PC-3 (cell line): ENCODE measurements at regions not wholly inside any gene's neighbourhood (a gene's known extent, or its start where the extent isn't known, plus 50 kb on each side); places are given as distances from the start of the nearest gene placed in this dataset.

ENCODE experiments used
- CTCF ChIP-seq: fragments of 300-600 bp; sonication (generic); conservative IDR thresholded peaks from 2 replicates; pipeline ENCODE4 v1.5.1; 2017; ENCODE audit warnings: antibody characterized with exemption, low read depth, mild to moderate bottlenecking, low read length
- EZH2 ChIP-seq: fragments of 300-600 bp; sonication (generic); IDR thresholded peaks from one replicate; pipeline ENCODE4 v1.6.1; 2017; ENCODE audit warnings: antibody characterized with exemption, mild to moderate bottlenecking, low read length; ENCODE audit not compliant: unreplicated experiment
- EZH2phosphoT487 ChIP-seq: fragments of 300-600 bp; sonication (generic); IDR thresholded peaks from 2 replicates; pipeline ENCODE4 v1.6.1; 2018; ENCODE audit warnings: mild to moderate bottlenecking, antibody characterized with exemption, low read length, borderline replicate concordance

GRCh38 chr4:149923736-149924135 lies 108.1 kb upstream of the IQCM start:
- TF ChIP-seq CTCF (no peak; the same call in 1 of the 2 replicates), EZH2phosphoT487 (no peak), EZH2 (no peak)
